Activated T-cell treated with anti-CD3 and anti-CD28 coated beads for 24 hours (primary cell): ENCODE measurements at regions not wholly inside any gene's neighbourhood (a gene's known extent, or its start where the extent isn't known, plus 50 kb on each side); places are given as distances from the start of the nearest gene placed in this dataset.

ENCODE experiments used
- DNase-seq: peaks from one replicate; pipeline ENCODE4 v3.0.0-alpha.2; 2020; ENCODE audit warnings: low read depth

DNA sequence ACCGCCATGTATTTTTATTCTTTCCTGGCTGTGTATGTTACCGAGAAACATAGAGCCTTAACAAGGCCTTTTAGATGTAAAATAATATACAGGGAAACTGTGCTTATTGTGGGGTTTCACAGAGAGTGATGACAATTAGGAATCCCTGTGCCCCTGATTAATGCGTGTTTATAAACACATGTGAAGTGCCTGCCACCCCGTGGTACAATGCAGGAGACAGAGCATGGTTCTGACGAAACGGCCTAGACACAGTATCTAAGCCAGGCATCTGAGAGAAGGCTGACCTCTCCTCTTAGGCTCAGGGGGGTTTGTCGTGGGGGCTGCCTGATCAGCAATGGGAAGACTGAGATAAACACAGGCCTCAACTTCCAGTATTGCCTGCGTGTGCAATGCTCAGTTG, 200.0 kb downstream of the AJAP1 start:
- no peak for DNase-seq

DNA sequence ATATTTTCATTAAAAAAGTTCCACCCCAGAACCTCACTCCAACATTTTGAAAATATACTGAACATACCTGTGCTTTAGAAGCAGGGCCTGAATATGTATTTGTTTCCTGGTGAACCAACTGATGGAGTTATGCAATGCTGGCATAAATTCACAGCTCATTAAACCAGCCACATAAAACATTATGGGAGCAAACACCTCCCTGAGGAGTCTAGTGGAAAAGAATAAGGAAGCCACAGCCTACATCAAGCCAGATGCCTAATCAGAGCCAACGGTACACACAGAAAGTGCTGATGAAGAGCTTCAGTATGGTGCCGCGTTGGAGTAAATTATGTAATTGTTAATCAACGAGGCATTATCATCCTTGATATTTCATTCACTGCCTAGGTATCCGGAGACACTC, 199.5 kb downstream of the AJAP1 start:
- DNase-seq = no peak

DNA sequence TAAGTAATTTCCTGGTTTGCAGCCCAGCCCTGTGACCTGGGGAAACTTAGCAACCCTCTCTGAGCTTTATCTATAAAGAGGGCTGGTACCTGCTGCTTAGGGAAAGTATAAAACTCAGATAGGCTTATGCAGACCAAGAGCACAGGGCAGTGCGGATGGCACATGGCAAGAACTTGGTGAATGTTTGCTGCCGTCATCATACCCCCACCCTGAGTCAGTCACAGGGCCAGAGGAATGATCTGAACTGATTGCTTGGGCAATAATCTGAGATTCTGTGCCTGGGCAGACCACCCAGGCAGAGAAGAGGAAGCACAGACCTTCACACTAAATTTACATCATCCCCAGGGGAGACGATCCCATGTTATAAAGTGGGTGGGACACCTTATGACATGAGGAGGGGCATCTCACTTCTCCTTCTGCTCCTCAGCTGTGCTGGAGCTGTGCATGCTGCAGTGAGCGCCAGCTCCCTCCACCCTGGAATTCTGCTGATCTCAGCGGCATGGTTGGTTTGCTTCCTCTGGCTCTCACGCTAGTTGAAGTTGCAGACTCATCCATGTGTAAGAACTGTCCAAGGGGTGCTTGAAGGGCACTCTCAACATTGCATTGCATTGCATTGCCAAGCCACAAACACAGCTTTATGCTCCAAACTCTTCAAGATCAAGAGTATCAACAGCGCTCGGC, 197.1 kb downstream of the AJAP1 start:
- no peak for DNase-seq

DNA sequence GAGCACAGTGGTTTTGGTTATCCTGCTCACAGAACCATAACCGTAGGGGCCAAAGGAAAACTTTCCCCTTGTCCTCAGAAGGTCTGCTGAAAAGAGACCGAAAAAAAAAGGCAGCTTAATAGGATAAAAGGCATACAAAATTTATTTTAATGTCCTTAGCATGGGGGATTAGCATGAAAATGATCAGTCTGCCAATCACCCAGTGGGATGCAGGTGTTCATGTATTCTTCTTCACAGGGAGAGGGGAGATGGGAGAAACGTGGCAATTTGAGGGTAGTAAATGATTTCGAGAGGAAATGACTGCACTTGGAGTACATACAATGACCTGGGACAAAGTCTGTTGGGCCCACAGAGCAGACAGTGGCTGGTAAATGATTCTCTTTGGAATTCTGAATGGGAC, 194.0 kb downstream of the AJAP1 start:
- no peak for DNase-seq

DNA sequence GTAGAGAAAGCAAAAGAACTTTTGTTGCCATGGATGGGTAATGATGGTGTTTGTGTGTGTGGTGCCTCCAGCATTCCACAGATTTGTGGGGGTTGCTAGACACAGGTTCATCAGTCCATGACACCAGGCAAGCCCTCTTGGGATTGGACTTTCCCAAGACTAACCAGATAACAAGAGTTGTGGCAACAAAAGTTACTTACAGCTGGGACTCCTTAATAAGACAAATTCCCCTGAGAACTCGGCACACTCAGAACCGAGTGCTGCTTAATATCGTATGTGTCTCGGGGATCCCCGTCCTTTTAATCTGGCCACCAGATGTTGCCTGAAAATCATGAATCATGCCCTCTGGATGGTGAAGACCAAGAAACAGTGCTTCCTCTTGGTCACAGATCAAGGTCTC, 193.3 kb downstream of the AJAP1 start:
- DNase-seq = no peak
